GM19397 (cell line): ENCODE measurements at regions not wholly inside any gene's neighbourhood (a gene's known extent, or its start where the extent isn't known, plus 50 kb on each side); places are given as distances from the start of the nearest gene placed in this dataset.

Source experiments
- ATAC-seq: cut with Tn5 transposase; IDR thresholded peaks from one replicate; pipeline ENCODE4 v1.9.1; 2021; ENCODE audit warnings: mild to moderate bottlenecking, moderate library complexity; ENCODE audit not compliant: unreplicated experiment

DNA sequence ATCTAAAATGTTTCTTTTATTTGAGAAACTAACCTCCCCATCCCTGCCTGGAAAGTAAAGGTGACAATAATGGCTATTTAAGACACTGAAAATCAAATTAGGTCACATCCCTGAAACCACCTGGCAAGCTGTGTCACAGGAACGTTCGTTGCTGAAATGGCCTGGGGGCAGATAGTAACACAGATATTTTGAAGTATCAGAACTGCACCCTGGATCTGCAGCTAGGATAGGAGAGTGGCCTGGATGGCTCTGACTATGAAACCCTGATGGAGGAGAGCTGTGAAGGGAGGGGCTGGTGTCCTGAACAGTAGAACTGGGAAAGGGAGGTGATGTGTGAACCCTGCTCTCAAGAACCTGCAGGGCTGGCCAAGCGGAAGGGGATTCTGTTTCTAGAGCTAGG, 648.3 kb upstream of the CFAP20DC start:
- ATAC-seq = no peak

DNA sequence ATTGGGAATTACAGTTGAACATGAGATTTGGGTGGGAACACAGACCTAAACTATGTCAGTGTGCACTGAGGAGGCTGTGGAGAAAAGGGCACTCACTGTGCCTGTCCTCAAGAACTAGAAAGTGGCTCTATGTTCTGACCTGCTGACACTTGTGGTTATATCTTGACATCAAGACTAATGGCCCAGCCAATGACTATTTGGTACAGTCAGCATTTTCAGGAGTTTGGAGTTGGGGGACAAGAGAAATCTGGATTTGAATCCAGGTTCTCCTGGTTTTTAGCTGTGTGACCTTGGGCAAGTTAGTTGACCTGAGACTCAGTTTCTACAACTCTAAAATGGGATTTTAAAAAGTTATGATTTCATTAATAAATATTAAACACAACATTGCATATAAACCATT, 647.0 kb upstream of the CFAP20DC start:
- no peak for ATAC-seq

- no peak for ATAC-seq
Observed at GRCh38 chr3:59695860-59696259, 646.0 kb upstream of the CFAP20DC start.

DNA sequence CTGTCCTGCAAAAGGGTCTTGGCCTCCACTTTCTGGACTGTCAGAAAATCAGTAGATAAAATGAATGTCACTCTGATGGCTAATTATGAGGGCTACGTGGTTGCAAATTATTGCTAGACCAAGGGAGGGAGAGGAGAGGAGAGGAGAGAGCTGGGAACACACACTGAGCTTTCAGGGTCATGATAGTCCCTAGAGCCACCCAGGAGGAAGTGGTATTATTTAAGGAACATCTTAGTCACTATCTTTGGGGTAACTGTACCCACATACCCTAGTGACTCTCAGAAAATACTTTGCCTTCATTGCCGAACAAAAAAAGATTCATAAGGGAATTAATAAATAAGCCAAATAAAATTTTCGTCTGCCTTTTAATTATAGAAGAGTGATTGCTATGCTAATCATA, 642.3 kb upstream of the CFAP20DC start:
- ATAC-seq = no peak

- no peak for ATAC-seq
Observed at GRCh38 chr3:59690886-59691285, 641.1 kb upstream of the CFAP20DC start.

DNA sequence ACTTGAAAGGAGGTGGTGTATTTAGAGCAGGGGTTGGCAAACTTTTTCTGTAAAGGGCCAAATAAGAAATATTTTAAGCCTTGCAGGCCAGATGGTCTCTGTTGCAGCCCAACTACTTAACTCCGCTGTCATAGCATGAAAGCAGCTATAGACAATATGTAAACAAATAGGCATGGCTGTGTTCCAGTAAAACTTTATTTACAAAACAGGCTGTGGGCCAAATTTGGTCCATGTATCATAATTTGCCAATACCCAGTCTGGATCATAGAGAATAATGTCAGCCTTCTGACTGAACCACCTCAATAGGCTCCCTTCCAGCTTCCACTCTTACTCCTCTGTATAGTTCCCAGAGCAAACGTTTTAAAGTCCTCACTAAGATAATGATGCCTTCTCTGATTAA, 638.8 kb upstream of the CFAP20DC start:
- ATAC-seq = no peak

GRCh38 chr3:59685432-59685831, 635.6 kb upstream of the CFAP20DC start:
- ATAC-seq = no peak

DNA sequence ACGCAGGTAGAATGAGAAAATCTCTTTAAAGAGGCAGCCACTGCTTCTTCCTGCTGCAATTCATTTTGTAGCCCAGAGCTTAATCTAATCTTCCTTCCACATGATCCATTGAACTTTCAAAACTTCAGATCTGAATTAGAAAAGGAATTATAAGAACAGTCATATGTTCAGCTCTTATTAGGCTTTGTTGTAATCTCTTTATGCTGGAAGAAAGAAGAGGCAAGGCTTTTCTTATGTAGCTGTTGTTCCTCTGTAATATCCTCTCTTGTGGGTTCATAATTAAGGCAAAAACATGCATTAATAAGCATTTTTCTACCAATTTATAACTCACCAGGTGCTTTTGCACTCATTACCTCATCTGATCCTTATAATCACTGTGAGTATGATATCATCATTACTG, 634.9 kb upstream of the CFAP20DC start:
- ATAC-seq = no peak

DNA sequence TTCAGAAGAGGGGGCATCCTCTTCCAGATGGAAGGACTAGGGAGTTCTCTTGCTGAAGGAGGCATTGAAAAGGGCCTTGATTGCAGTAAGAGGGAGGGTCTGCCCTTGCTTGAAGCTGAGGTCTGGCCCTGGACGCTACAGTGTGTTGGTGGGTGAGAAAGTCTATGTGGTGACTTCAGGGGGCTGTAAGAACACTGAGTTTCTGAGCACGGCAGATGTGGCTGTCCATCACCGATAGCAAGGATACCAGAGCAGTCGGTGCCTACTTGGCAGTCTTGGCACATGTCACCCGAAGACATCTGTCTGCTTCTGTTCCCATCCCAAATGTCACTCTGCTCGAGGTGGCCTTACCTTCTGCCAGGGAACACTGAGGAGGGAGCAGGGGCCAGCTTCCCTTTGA, 631.1 kb upstream of the CFAP20DC start:
- no peak for ATAC-seq

- no peak for ATAC-seq
Observed at GRCh38 chr3:59677747-59678702, 628.2 kb upstream of the CFAP20DC start.

DNA sequence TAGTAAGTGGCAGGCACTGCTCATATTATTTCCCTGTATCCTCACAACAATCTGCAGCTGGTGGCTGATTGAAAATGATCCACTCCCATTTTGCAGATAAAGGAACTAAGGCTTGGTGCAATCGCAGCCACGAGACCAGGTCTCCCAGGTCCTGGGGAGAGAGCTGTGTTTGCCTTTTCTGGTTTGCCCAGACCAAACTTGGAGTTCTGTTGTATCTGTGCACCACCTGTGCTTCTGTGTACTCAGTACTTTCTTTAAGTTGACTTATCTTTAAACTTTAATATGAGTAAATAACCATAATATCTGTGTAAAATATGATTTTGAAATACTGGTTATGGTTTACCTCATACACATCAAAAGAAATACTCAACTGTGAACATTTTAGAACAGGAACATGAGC, 625.7 kb upstream of the CFAP20DC start:
- ATAC-seq = no peak

- ATAC-seq = no peak
Observed at GRCh38 chr3:59663076-59663850, 613.4 kb upstream of the CFAP20DC start.

DNA sequence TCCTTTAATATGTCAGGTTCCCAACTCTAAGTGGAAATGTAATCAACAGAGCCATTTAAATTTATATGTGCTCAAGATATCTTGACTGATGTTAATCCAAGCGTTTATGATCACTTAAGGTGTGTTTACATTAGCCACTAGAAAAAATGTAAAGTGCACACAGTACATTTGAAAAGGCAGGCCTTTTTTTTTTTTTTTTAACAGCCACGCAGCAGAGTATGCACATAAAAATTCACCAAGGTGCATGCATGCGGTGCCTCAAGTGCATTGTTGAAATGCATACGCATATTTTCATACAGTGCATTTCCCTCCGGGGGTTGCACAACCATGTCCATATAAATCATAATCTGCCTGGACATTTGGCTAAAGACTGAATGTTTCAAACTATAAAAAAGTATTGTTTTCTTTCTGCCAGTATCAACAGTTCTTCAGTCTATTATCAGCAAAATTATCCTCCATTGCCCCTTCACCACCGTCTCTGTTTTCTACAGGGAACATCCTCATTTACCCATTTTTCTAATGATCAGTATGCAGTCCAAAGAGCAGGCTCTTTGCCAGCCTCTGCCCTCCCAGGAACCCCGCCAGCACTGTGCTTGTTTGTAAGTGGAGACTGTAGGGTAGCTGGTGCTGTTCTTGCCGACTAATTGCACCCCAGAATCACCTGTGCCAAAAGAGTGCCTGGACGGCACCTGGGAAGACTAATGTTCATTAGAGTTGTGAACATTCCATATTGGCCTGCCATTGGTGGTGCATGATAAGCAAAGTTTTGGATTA, 611.2 kb upstream of the CFAP20DC start:
- no peak for ATAC-seq

GRCh38 chr3:59660376-59660775, 610.6 kb upstream of the CFAP20DC start:
- ATAC-seq = no peak

GRCh38 chr3:59659755-59660154, 609.9 kb upstream of the CFAP20DC start:
- ATAC-seq = no peak

DNA sequence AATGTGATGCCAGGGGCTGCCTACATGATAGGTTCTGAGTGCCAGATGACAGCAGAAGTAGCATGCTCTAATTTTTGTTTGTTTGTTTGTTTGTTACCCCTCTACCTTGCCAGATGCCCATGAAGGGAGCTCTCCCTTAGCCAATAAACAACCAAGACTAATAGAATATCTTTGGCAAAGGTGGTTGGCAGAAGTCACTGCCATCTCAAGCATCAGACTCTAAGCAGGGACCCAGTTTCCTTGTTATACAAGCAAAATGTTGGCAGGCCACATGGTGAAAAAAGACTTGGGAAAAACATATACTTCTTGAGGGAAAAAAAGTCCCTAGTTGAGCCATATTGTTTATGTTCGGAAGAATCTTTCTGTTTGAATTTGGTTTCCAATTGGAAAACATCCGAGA, 609.0 kb upstream of the CFAP20DC start:
- ATAC-seq = no peak

- ATAC-seq = no peak
Observed at GRCh38 chr3:59658274-59658673, 608.4 kb upstream of the CFAP20DC start.

- no peak for ATAC-seq
Observed at GRCh38 chr3:59655418-59656015, 605.7 kb upstream of the CFAP20DC start.

- ATAC-seq = no peak
Observed at GRCh38 chr3:59654480-59655417, 604.9 kb upstream of the CFAP20DC start.

DNA sequence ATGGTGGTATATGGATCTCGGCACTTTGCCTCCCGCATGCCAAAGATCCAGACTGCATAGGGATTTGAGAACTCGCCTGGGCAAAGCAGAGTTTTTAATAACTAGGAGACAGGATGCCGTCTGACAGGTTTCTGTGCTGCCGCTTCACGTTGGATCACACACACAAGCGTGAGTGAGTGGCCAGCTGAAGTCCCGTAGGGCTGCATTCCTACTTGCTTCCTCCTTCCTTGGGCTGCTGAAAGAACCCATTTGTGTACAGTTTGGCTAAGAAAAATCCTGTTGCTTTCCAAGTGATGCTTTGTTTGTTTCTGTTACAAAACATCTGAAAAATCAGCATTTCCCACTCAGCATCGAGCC, 604.3 kb upstream of the CFAP20DC start:
- no peak for ATAC-seq
